Neural progenitor cell (in vitro differentiated cells): ENCODE measurements at regions not wholly inside any gene's neighbourhood (a gene's known extent, or its start where the extent isn't known, plus 50 kb on each side); places are given as distances from the start of the nearest gene placed in this dataset.

Source experiments
- CTCF ChIP-seq: fragments of 200-600 bp; sonication (generic); IDR thresholded peaks from 2 replicates; pipeline ENCODE4 v1.5.1; 2017; ENCODE audit warnings: antibody characterized with exemption, mild to moderate bottlenecking
- EZH2 ChIP-seq: fragments of 200-600 bp; sonication (generic); IDR thresholded peaks from 2 replicates; pipeline ENCODE4 v1.6.1; 2017; ENCODE audit warnings: antibody characterized with exemption, mild to moderate bottlenecking, moderate library complexity
- EZH2phosphoT487 ChIP-seq: fragments of 200-600 bp; sonication (generic); IDR thresholded peaks from 2 replicates; pipeline ENCODE4 v1.6.1; 2017; ENCODE audit warnings: antibody characterized with exemption

DNA sequence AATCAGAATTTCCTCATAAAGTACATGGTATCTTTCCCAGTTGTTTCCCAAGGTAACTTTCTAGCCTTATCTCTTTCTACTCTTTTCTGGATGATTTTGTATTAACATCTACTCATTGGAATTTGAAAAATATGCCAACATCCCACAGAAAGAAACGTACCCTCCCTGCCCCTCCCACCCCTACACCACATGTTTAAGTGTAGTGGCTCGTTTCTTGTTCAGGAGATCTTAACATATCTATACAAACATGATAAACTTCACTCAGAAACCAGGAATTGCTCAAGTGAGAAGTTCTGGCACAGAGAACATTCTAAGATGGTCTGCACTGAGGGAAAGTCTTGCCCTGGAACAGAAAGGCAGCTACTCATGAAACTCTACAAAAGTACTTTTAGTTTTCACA lies 404.7 kb downstream of the SOX2 start:
- TF ChIP-seq EZH2 (no peak), CTCF (no peak), EZH2phosphoT487 (no peak)
